Suprapubic skin (tissue), 4 donors: ENCODE measurements at regions not wholly inside any gene's neighbourhood (a gene's known extent, or its start where the extent isn't known, plus 50 kb on each side); places are given as distances from the start of the nearest gene placed in this dataset.
"Not testable (repeated sequence)": the region's sequence is repeated elsewhere in the genome, so short reads cannot be mapped to it uniquely, and the experiment has no call there.

Experiments used
- DNase-seq, 2 donors: peaks; one replicate each; pipeline ENCODE4 v3.0.0-alpha.2; 2019; ENCODE audit warnings: low spot score in 2 of 2
- H3K27ac ChIP-seq: fragments of 200-600 bp; sonication (generic); one replicate; pipeline ENCODE4 v1.5.1; 2019
- H3K27me3 ChIP-seq: fragments of 200-600 bp; sonication (generic); one replicate; pipeline ENCODE4 v1.5.1; 2019
- H3K36me3 ChIP-seq: fragments of 200-600 bp; sonication (generic); one replicate; pipeline ENCODE4 v1.5.1; 2019
- H3K4me1 ChIP-seq: fragments of 200-600 bp; sonication (generic); one replicate; pipeline ENCODE4 v1.5.1; 2019
- H3K4me3 ChIP-seq: fragments of 200-600 bp; sonication (generic); one replicate; pipeline ENCODE4 v1.5.1; 2019; ENCODE audit warnings: mild to moderate bottlenecking
- H3K9me3 ChIP-seq: fragments of 200-600 bp; sonication (generic); one replicate; pipeline ENCODE4 v1.5.1; 2019
- EP300 ChIP-seq: sonication (generic); formaldehyde crosslinking; IDR thresholded peaks from one replicate; pipeline ENCODE4 v1.6.1; 2017; ENCODE audit warnings: antibody characterized with exemption
- POLR2A ChIP-seq, 2 donors: fragments of 450-650 bp; IDR thresholded peaks; one replicate each; pipeline ENCODE4 v1.6.1; 2017; ENCODE audit warnings: antibody characterized with exemption in 2 of 2, mild to moderate bottlenecking in 2 of 2, moderate library complexity in 2 of 2
- POLR2AphosphoS5 ChIP-seq, 3 donors: sonication (generic); formaldehyde crosslinking; IDR thresholded peaks; one replicate each; pipeline ENCODE4 v1.6.1; 2017; ENCODE audit warnings: antibody characterized with exemption in 3 of 3
- WGBS: methylation state at CpG from one replicate; pipeline ENCODE4 v1.1.5; 2018; 5-methylcytosine and 5-hydroxymethylcytosine counted together
- TF ChIP-seq, protein P1 (sequence below), 2 donors: fragments of 200-600 bp in 1 of 2; fragments of 450-650 bp in 1 of 2; sonication (generic) in 1 of 2; IDR thresholded peaks; one replicate each; pipeline ENCODE4 v1.5.1; 2016 to 2019; ENCODE audit warnings: antibody characterized with exemption in 2 of 2, mild to moderate bottlenecking in 1 of 2, moderate library complexity in 1 of 2

DNA sequence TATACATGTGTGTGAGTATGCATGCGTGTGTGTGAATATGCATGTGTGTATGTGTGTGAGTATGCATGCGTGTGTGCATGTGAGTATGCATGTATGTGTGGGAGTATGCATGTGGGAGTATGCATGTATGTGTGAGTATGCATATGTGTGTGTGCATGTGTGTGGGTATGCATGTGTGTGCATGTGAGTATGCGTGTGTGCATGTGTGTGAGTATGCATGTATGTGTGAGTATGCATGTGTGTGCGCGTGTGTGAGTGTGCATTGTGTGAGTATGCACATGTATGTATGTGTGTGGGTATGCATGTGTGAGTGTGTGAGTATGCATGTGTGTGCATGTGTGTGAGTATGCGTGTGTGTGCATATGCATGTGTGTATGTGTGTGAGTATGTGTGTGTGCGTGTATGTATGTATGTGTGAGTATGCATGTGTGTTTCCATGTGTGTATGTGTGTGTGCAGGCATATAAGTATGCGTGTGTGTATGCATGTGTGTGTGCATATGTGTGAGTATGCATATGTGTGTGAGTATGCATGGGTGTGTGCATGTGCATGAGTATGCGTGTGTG, 97.9 kb upstream of the MED13L start:
- TF ChIP-seq, protein P1, sequence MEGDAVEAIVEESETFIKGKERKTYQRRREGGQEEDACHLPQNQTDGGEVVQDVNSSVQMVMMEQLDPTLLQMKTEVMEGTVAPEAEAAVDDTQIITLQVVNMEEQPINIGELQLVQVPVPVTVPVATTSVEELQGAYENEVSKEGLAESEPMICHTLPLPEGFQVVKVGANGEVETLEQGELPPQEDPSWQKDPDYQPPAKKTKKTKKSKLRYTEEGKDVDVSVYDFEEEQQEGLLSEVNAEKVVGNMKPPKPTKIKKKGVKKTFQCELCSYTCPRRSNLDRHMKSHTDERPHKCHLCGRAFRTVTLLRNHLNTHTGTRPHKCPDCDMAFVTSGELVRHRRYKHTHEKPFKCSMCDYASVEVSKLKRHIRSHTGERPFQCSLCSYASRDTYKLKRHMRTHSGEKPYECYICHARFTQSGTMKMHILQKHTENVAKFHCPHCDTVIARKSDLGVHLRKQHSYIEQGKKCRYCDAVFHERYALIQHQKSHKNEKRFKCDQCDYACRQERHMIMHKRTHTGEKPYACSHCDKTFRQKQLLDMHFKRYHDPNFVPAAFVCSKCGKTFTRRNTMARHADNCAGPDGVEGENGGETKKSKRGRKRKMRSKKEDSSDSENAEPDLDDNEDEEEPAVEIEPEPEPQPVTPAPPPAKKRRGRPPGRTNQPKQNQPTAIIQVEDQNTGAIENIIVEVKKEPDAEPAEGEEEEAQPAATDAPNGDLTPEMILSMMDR (IDR thresholded peaks at IDR 0.05): no peak
- no peak for TF ChIP-seq EP300
- no peak for TF ChIP-seq POLR2AphosphoS5 (IDR thresholded peaks at IDR 0.05)
- Histone ChIP-seq H3K4me3 (no peak overlapping the region), H3K9me3 (no peaks in the 10 kb centered on the region), H3K27me3 (no peaks in the 10 kb centered on the region), H3K4me1 (no peaks in the 10 kb centered on the region), H3K27ac (no peak overlapping the region), H3K36me3 (no peaks in the 10 kb centered on the region)
- no peak for DNase-seq
- whole genome bisulfite sequencing: 95% methylated on average over 9 of the region's 9 CpGs

DNA sequence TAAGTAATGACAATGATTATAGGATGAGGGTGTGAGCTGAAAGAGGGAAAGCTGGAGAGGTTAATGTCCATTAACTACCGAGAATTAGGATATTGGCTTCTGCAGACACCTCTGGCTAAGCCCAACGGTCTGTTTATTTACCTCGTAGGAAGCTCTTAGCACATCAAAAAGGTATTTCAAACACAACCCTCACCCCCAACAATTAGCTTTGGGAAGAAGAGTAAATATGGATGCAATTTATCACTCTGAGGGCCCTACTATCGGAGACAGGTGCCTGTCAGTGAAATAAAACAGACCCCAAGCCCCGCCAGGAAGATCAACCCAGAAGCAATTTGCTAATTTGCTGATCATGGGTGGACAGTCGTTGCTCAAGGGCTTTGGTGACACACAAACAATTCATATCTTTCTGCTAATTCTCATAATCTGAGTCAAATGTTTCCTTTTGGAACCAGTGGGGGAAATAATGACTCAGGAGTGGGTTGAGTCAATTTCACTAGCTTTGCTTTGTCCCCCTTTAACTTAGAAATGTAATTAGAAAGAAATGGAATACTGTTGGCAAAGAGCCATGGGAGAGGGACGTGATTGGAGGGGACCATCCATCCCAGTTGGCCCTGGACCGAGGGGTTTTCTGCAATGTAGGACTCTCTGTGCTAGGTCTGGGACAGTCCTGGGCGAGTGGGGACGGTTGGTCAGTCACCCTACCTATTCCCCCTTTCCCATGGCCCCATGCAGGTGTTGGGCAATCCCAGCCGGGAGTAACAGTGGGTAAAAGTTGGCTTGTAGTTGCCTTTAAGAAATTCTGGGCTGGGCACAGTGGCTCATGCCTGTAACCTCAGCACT, 99.1 kb upstream of the MED13L start:
- no peak for TF ChIP-seq EP300
- TF ChIP-seq POLR2AphosphoS5 (IDR thresholded peaks at IDR 0.05): no peak
- TF ChIP-seq, protein P1 (IDR thresholded peaks at IDR 0.05): no peak
- TF ChIP-seq POLR2A (IDR thresholded peaks at IDR 0.05): no peak
- no peaks in the 10 kb centered on the region for H3K27me3 ChIP-seq
- WGBS: 50% methylated on average over 11 of the region's 11 CpGs
- no peaks in the 10 kb centered on the region for H3K36me3 ChIP-seq
- H3K9me3 ChIP-seq: no peaks in the 10 kb centered on the region
- H3K27ac ChIP-seq: no peak overlapping the region
- no peak overlapping the region for H3K4me3 ChIP-seq
- no peak for DNase-seq
- H3K4me1 ChIP-seq: no peaks in the 10 kb centered on the region

DNA sequence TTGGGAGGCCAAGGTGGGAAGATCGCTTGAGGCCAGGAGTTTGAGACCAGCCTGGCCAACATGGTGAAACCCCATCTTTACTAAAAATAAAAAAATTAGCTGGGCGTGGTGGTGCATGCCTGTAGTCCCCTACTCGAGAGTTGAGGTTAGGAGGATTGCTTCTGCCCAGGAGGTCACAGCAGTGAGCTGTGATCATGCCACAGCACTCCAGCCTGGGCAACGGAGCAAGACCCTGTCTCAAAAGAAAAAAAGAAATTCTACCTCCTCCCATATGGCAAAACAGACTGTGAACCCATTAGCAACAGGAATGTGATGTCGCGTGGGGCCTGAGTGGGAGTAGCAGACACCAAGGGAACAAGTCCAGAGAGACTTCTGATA, 99.7 kb upstream of the MED13L start:
- H3K36me3 ChIP-seq, H3K9me3 ChIP-seq, H3K4me3 ChIP-seq, DNase-seq, H3K4me1 ChIP-seq, H3K27me3 ChIP-seq, H3K27ac ChIP-seq: not testable (repeated sequence)
- WGBS: 86% methylated on average over 6 of the region's 6 CpGs

DNA sequence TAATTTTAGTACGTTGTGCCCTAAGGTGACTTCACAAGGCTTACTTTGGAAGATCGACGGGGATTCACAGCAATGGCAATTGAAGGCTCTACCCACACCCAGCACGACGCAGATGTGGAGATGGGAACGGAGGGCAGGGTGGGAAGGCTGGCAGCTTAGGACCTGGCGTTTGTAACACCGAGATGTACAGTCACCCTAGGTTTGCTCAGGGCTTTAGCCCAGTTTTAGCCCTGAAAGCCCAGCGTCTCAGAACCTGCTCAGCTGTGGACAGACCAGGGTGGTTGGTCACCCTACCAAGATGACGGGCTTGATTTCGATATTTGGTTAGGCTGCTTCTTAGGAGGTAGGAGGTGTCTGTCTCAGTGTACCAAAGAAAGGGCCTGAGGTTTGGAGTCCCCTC, 100.5 kb upstream of the MED13L start:
- WGBS: 77% methylated on average over 9 of the region's 11 CpGs
- DNase-seq: no peak
- Histone ChIP-seq H3K4me3 (no peak overlapping the region), H3K36me3 (no peaks in the 10 kb centered on the region), H3K27me3 (no peaks in the 10 kb centered on the region), H3K27ac (no peak overlapping the region), H3K9me3 (no peaks in the 10 kb centered on the region), H3K4me1 (peaks cover 9% of the 10 kb centered on the region)
- TF ChIP-seq, protein P1 (IDR thresholded peaks at IDR 0.05): no peak
- TF ChIP-seq EP300 (no peak), POLR2A (IDR thresholded peaks at IDR 0.05) (no peak), POLR2AphosphoS5 (IDR thresholded peaks at IDR 0.05) (no peak)

DNA sequence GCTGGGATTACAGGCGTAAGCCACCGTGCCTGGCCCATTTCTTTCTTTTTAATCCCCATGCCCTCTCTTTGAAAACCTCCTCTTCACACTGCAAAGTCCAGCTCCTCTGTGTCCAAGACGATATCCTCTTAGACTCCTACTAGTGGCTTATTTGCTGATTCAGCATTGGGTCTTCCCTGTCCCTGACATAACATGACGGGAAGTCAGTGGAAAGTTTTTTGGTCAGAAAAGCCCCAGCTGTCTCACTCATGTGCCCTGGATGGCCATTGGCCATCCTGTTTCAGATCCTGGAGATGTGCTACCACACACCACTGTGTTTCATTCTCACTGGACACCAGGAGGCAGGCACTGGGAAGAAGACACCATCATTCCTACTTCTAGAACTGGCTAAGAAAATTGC, 102.6 kb upstream of the MED13L start:
- H3K9me3 ChIP-seq: no peaks in the 10 kb centered on the region
- H3K27ac ChIP-seq: no peak overlapping the region
- DNase-seq: no peak
- no peaks in the 10 kb centered on the region for H3K27me3 ChIP-seq
- no peaks in the 10 kb centered on the region for H3K36me3 ChIP-seq
- TF ChIP-seq EP300 (no peak), POLR2AphosphoS5 (IDR thresholded peaks at IDR 0.05) (no peak), POLR2A (IDR thresholded peaks at IDR 0.05) (no peak)
- TF ChIP-seq, protein P1 (IDR thresholded peaks at IDR 0.05): no peak
- 96% methylated on average over 4 of the region's 4 CpGs for WGBS
- peaks cover 20% of the 10 kb centered on the region for H3K4me1 ChIP-seq
- H3K4me3 ChIP-seq: no peak overlapping the region

DNA sequence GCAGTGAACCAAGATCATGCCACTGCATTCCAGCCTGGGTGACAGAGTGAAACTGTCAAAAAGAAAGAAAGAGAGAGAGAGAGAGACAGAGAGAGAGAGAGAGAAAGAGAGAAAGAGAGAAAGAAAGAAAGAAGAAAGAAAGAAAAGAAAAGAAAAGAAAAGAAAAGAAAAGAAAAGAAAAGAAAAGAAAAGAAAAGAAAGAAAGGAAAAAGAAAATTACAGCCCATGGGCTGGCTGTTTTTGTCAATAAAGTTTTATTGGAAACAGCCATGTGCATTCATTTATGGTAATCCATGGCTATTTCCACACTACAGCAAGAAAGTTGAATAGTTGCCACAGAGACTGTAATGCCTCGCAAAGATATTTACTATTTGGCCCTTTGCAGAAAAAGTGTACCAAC, 103.2 kb upstream of the MED13L start:
- H3K9me3 ChIP-seq, H3K4me3 ChIP-seq, H3K27ac ChIP-seq, H3K36me3 ChIP-seq, H3K27me3 ChIP-seq, DNase-seq: not testable (repeated sequence)
- H3K4me1 ChIP-seq: peaks cover 20% of the 10 kb centered on the region
- 88% methylated on average over 1 of the region's 1 CpG for WGBS
